Adipocyte (in vitro differentiated cells): ENCODE measurements at regions not wholly inside any gene's neighbourhood (a gene's known extent, or its start where the extent isn't known, plus 50 kb on each side); places are given as distances from the start of the nearest gene placed in this dataset.

Experiments
- DNase-seq: peaks from one replicate; pipeline ENCODE4 v3.0.0-alpha.2; 2015; ENCODE audit warnings: low read depth
- H3K27me3 ChIP-seq: replicated peaks from 2 replicates; pipeline ENCODE4 v1.7.0; 2013; ENCODE audit warnings: mild to moderate bottlenecking, low read length, moderate library complexity; ENCODE audit not compliant: control insufficient read depth, insufficient read depth
- H3K36me3 ChIP-seq: 2 replicates; pipeline ENCODE4 v1.7.0; 2013; ENCODE audit warnings: low read length, mild to moderate bottlenecking, moderate library complexity; ENCODE audit not compliant: control insufficient read depth, insufficient read depth, severe bottlenecking
- H3K4me1 ChIP-seq: 2 replicates; pipeline ENCODE4 v1.7.0; 2013; ENCODE audit warnings: mild to moderate bottlenecking, low read length, moderate library complexity; ENCODE audit not compliant: control insufficient read depth, insufficient read depth
- H3K4me3 ChIP-seq: 2 replicates; pipeline ENCODE4 v1.7.0; 2013; ENCODE audit warnings: mild to moderate bottlenecking, low read length, moderate library complexity
- H3K9ac ChIP-seq: 2 replicates; pipeline ENCODE4 v1.7.0; 2013; ENCODE audit warnings: mild to moderate bottlenecking, low read length, moderate library complexity
- H3K9me3 ChIP-seq: 2 replicates; pipeline ENCODE4 v1.7.0; 2013; ENCODE audit warnings: mild to moderate bottlenecking, low read length, moderate library complexity; ENCODE audit not compliant: control insufficient read depth

DNA sequence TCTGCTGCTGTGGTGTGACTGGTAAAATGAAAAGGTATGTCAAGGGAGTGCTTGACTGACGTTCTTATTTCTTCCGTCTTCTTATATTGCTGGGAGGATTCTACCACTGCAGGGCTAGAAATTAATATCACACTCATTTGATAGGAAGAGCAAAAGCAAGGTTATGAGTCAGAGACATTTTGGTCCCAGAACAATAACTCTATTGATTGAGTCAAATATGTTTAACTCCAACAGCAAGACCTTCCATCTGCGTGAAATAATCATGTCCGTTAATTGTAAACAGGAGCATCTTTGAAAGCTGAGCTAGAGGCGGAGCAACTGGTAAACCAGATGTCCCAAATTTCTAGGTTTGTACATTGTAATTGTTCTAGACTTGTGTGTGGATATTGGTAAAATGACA is 1293.6 kb downstream of the AACS start:
- Histone ChIP-seq H3K4me3 (no peak overlapping the region), H3K36me3 (no peaks in the 10 kb centered on the region), H3K4me1 (no peaks in the 10 kb centered on the region), H3K9ac (no peak overlapping the region), H3K9me3 (peaks cover 5% of the 10 kb centered on the region), H3K27me3 (no peaks in the 10 kb centered on the region)
- no peak for DNase-seq

DNA sequence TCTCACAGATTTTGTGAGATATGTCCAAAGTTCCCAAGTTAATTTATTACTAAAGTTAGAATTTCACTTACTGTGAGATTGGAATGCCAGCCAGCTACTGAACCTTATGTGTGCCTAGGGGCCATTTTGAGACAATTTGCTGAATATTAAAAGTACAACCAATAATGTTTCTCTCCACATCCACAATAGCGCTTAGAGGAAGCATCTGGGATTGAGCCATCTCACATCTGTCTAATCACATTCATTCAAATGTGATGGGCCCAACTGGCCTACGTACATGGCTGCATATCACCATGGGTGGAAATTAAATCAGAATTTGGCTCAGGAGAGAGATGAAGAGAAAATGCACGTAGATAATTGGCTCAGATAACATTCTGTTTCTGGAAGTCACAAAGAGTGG is 1294.0 kb downstream of the AACS start:
- H3K4me3 ChIP-seq: no peak overlapping the region
- H3K4me1 ChIP-seq: no peaks in the 10 kb centered on the region
- no peak for DNase-seq

DNA sequence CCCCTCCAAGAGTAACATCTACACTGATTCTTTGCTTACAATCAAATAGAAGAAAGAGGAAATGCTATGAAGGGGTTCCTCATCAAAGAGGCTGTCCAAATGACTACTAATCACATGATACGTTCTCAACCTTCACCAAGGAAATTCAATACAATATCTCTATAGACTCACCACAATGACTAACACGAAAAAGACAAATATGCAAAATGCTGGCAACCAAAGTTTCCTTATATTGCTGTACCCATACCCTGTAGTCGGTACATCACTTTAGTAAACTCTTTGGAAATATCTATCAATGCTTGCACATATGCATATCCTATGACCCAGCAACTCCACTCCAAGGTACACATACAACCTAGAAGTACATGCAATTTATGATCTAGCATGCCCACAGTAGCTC is 1296.6 kb downstream of the AACS start:
- H3K27me3 ChIP-seq: no peaks in the 10 kb centered on the region
- no peak overlapping the region for H3K4me3 ChIP-seq
- no peak overlapping the region for H3K9ac ChIP-seq
- H3K9me3 ChIP-seq: no peaks in the 10 kb centered on the region
- no peaks in the 10 kb centered on the region for H3K36me3 ChIP-seq
- DNase-seq: no peak
- no peaks in the 10 kb centered on the region for H3K4me1 ChIP-seq

More for the DNA sequence above, 1294.0 kb downstream of the AACS start:
- no peak overlapping the region for H3K9ac ChIP-seq
- H3K36me3 ChIP-seq: no peaks in the 10 kb centered on the region
- peaks cover 5% of the 10 kb centered on the region for H3K9me3 ChIP-seq
- H3K27me3 ChIP-seq: no peaks in the 10 kb centered on the region

- no peak for DNase-seq
- no peaks in the 10 kb centered on the region for H3K9me3 ChIP-seq
- no peaks in the 10 kb centered on the region for H3K27me3 ChIP-seq
- H3K4me1 ChIP-seq: no peaks in the 10 kb centered on the region
- H3K4me3 ChIP-seq: no peak overlapping the region
- no peak overlapping the region for H3K9ac ChIP-seq
- H3K36me3 ChIP-seq: no peaks in the 10 kb centered on the region
Measured at GRCh38 chr12:126362493-126362892, 1297.3 kb downstream of the AACS start.

GRCh38 chr12:126362964-126363363 is 1297.7 kb downstream of the AACS start:
- DNase-seq: no peak
- H3K27me3 ChIP-seq: no peaks in the 10 kb centered on the region
- no peaks in the 10 kb centered on the region for H3K9me3 ChIP-seq
- H3K4me1 ChIP-seq: no peaks in the 10 kb centered on the region
- H3K36me3 ChIP-seq: no peaks in the 10 kb centered on the region
- no peak overlapping the region for H3K4me3 ChIP-seq
- no peak overlapping the region for H3K9ac ChIP-seq

DNA sequence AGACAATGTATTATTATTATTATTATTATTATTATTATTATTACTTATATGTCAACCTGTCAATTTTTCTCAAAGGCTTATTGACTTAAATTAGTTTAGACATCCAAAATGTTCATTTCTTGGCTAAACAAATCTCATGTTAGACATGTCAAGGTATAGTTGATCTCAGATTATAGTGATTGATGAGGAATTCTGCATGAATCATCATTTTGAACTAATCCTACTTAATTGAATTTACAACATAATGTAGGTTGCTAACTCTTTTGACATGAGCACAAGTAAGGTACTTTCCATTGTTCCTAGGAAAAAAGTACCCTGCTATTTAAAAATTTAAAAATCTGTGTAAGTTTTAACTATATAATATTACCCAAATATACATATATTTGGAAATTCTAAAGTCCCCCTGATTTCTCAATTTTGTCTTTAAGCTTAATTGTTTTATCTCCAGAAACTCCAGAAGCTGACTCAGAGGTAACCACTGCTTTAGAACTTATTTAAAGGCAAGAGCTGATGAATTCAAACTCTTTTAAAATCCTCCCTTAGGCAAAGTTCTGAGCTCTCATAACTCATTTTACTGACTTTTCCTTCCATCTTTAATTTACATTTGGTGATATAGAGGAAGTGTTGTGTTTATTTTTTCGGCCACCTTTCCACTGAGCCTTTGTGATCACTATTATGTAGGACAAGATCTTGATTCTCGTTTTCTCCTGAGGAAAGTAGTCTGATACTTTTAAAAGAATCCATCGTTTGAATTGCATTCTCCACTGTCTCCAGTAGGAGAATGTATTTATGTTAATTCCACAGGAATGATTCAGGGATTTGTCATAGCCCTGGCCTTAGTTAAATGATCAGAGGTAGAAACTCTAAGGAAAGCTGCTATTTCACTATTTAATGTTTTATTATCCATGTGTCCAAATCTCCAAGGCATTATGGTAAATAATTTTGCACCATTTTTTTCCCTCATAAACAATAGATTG is 1304.5 kb downstream of the AACS start:
- Histone ChIP-seq H3K27me3 (no peaks in the 10 kb centered on the region), H3K4me1 (no peaks in the 10 kb centered on the region), H3K9ac (no peak overlapping the region), H3K9me3 (no peaks in the 10 kb centered on the region), H3K36me3 (no peaks in the 10 kb centered on the region), H3K4me3 (no peak overlapping the region)
- peak; percentile 5 for DNase-seq

DNA sequence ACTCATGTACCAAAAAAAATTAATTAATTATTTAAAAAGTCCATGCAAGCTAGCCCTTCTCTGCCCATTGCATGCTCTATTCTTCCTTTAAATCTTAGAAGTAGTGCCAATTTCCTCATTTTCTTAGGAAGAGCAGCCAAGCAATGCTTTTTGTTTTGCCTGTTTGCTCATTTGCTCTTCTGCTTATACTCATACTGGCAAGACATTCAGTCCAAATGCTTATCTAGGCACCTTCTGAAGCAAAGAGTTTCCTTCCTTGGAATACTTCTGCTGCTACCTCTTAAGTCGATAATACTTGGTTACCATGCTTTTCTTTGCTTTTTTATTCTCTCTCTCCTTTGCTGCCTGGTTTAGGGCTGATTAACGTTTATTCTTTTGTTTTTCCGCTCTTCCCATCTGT is 1318.3 kb downstream of the AACS start:
- H3K27me3 ChIP-seq: no peaks in the 10 kb centered on the region
- no peak for DNase-seq
- no peak overlapping the region for H3K4me3 ChIP-seq

GRCh38 chr12:126384026-126384564 is 1318.9 kb downstream of the AACS start:
- H3K9ac ChIP-seq: no peak overlapping the region
- no peaks in the 10 kb centered on the region for H3K27me3 ChIP-seq
- H3K9me3 ChIP-seq: no peaks in the 10 kb centered on the region
- H3K4me3 ChIP-seq: no peak overlapping the region
- H3K36me3 ChIP-seq: no peaks in the 10 kb centered on the region
- DNase-seq: no peak
- H3K4me1 ChIP-seq: peaks cover 4% of the 10 kb centered on the region

More for the DNA sequence above, 1318.3 kb downstream of the AACS start:
- H3K9me3 ChIP-seq: no peaks in the 10 kb centered on the region
- H3K36me3 ChIP-seq: no peaks in the 10 kb centered on the region
- no peak overlapping the region for H3K9ac ChIP-seq
- H3K4me1 ChIP-seq: no peaks in the 10 kb centered on the region

- no peaks in the 10 kb centered on the region for H3K27me3 ChIP-seq
- no peak for DNase-seq
Measured at GRCh38 chr12:126385785-126386184, 1320.5 kb downstream of the AACS start.

DNA sequence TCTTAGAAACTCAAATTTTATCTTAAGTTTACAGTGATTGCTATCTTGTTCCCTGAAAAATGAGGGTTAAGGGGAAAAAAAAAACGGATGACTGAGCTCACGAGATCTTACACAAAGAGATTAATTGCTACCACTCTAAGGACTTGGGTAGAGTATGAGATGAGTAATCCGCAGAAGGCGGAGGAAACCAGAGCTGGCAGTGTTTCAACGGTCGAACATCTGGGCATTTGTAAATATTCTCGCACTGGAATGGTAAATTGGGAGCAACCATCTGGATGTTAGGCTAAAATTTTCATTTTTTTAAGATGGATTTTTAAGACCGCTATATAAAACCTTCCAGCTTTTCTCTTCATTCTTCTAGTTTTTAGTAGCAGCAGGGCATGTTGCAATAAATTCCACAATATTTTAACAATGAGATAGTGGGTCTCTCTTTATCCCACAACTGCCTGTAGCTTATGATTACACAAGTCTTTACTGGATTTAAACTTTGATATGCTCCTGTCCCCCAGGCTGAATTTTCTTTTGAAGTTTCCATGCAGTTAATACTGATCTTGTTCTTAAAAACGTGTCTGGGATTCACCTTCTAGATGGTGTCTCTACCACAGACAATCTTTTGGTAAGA is 1324.1 kb downstream of the AACS start:
- Histone ChIP-seq H3K27me3 (no peaks in the 10 kb centered on the region), H3K9me3 (no peaks in the 10 kb centered on the region), H3K4me1 (peaks cover 5% of the 10 kb centered on the region), H3K4me3 (no peak overlapping the region), H3K36me3 (no peaks in the 10 kb centered on the region), H3K9ac (no peak overlapping the region)
- DNase-seq: no peak

More at GRCh38 chr12:126385785-126386184, 1320.5 kb downstream of the AACS start:
- H3K9ac ChIP-seq: no peak overlapping the region
- peaks cover 5% of the 10 kb centered on the region for H3K4me1 ChIP-seq
- no peak overlapping the region for H3K4me3 ChIP-seq
- H3K9me3 ChIP-seq: no peaks in the 10 kb centered on the region
- H3K36me3 ChIP-seq: no peaks in the 10 kb centered on the region

GRCh38 chr12:126389961-126390360 is 1324.7 kb downstream of the AACS start:
- DNase-seq: no peak
- H3K4me3 ChIP-seq: no peak overlapping the region
- H3K9ac ChIP-seq: no peak overlapping the region
- peaks cover 5% of the 10 kb centered on the region for H3K4me1 ChIP-seq
- H3K9me3 ChIP-seq: no peaks in the 10 kb centered on the region
- H3K36me3 ChIP-seq: no peaks in the 10 kb centered on the region
- H3K27me3 ChIP-seq: no peaks in the 10 kb centered on the region
